Caco-2 (cell line): ENCODE measurements at regions not wholly inside any gene's neighbourhood (a gene's known extent, or its start where the extent isn't known, plus 50 kb on each side); places are given as distances from the start of the nearest gene placed in this dataset.

Source experiments
- BruUV-seq: library from RNA; stranded (reverse); fragments of 400-500 nt; replicated peaks from 2 replicates; lab custom pipeline; 2021; lab: Mats Ljungman, UMichigan
- CTCF ChIA-PET: fragments of 300-600 bp; sonication (Branson Sonifier 250); formaldehyde crosslinking; loops from one replicate; lab custom pipeline; 2022; ENCODE audit warnings: antibody characterized with exemption; lab: Charles Lee
- POLR2A ChIA-PET: fragments of 300-600 bp; sonication (Branson Sonifier 250); formaldehyde crosslinking; loops from one replicate; lab custom pipeline; 2022; ENCODE audit warnings: antibody characterized with exemption; lab: Charles Lee
- DNase-seq, 2 experiments: peaks; one replicate each; pipeline versions ENCODE4 v3.0.0 to v3.0.0-alpha.2; 2020 to 2022
- H3K27me3 ChIP-seq: replicated peaks from 2 replicates; pipeline ENCODE4 v1.6.0; 2011; ENCODE audit warnings: low read length; ENCODE audit not compliant: control insufficient read depth, insufficient read depth
- H3K36me3 ChIP-seq: 2 replicates; pipeline ENCODE4 v1.5.1; 2011; ENCODE audit warnings: low read length; ENCODE audit not compliant: control insufficient read depth, insufficient read depth
- H3K4me1 ChIP-seq: fragments of 250-450 bp; sonication (Bioruptor Pico); 2 replicates; pipeline ENCODE4 v1.5.1; 2020; ENCODE audit warnings: mild to moderate bottlenecking
- H3K4me3 ChIP-seq: 2 replicates; pipeline ENCODE4 v1.5.1; 2011; ENCODE audit warnings: low read depth, mild to moderate bottlenecking, control low read depth, low read length
- H3K9me3 ChIP-seq: fragments of 250-450 bp; sonication (Bioruptor Pico); 2 replicates; pipeline ENCODE4 v1.5.1; 2020; ENCODE audit warnings: mild to moderate bottlenecking, moderate library complexity
- H3K27ac Mint-ChIP-seq: one replicate; pipeline ENCODE4 v1.8.0; 2022; ENCODE audit warnings: mixed read lengths; ENCODE audit not compliant: unreplicated experiment
- H3K27me3 Mint-ChIP-seq: one replicate; pipeline ENCODE4 v1.8.0; 2022; ENCODE audit warnings: mixed read lengths; ENCODE audit not compliant: insufficient read depth, unreplicated experiment
- H3K36me3 Mint-ChIP-seq: one replicate; pipeline ENCODE4 v1.8.0; 2022; ENCODE audit warnings: mild to moderate bottlenecking, mixed read lengths; ENCODE audit not compliant: insufficient read depth, unreplicated experiment
- H3K4me1 Mint-ChIP-seq: one replicate; pipeline ENCODE4 v1.8.0; 2022; ENCODE audit warnings: low read depth, mixed read lengths; ENCODE audit not compliant: unreplicated experiment
- H3K4me3 Mint-ChIP-seq: one replicate; pipeline ENCODE4 v1.8.0; 2022; ENCODE audit warnings: mild to moderate bottlenecking, moderate library complexity, mixed read lengths; ENCODE audit not compliant: unreplicated experiment
- H3K9me3 Mint-ChIP-seq: one replicate; pipeline ENCODE4 v1.8.0; 2022; ENCODE audit warnings: mixed read lengths; ENCODE audit not compliant: unreplicated experiment
- CTCF ChIP-seq, 2 experiments: fragments of 200-600 bp in 1 of 2; IDR thresholded peaks; 1 replicate in 1 of 2; 2 replicates in 1 of 2; pipeline versions ENCODE4 v1.5.1 to v1.8.0; 2011 to 2022; ENCODE audit warnings: antibody characterized with exemption in 1 of 2, control low read depth in 1 of 2, inconsistent platforms in 1 of 2, low read depth in 1 of 2, low read length in 1 of 2, mild to moderate bottlenecking in 1 of 2, moderate library complexity in 1 of 2; ENCODE audit not compliant: insufficient read depth in 1 of 2, severe bottlenecking in 1 of 2, unreplicated experiment in 1 of 2
- intact Hi-C: fragments of 100-400 bp; cut with micrococcal nuclease; formaldehyde crosslinking; loops from one replicate; pipeline ENCODE4 v1.10.0; 2022; ENCODE audit not compliant: unreplicated experiment

- Histone ChIP-seq H3K27me3 (no peaks in the 10 kb centered on the region), H3K4me3 (no peak overlapping the region), H3K9me3 (no peaks in the 10 kb centered on the region), H3K36me3 (no peaks in the 10 kb centered on the region), H3K4me1 (peaks cover 82% of the 10 kb centered on the region)
- H3K4me3 Mint-ChIP-seq = no peak overlapping the region
- peak; percentile 35 to 46 for DNase-seq
- CTCF ChIA-PET = no interaction called here
- POLR2A ChIA-PET = no interaction called here
- no peaks in the 10 kb centered on the region for H3K27me3 Mint-ChIP-seq
- H3K4me1 Mint-ChIP-seq = peaks cover 20% of the 10 kb centered on the region
- no peaks in the 10 kb centered on the region for H3K9me3 Mint-ChIP-seq
- peak overlapping the region; percentile 97 for H3K27ac Mint-ChIP-seq
- intact Hi-C loops = loop anchor here (1.0 to 5.0 kb wide), 2 partner anchors 36 to 81 kb away; no protein-coding TSS in a partner anchor
- TF ChIP-seq CTCF (IDR thresholded peaks at IDR 0.05; ENCODE audit: insufficient read depth in 1 of 2, low read depth in 1 of 2, low read length in 1 of 2, severe bottlenecking in 1 of 2, unreplicated experiment in 1 of 2) = peak; percentile 20 to 22
- BruUV-seq = no TSS peak
- H3K36me3 Mint-ChIP-seq = peaks cover 18% of the 10 kb centered on the region
Measured at GRCh38 chr18:49728542-49728941, 84.8 kb downstream of the ACAA2 start.

- BruUV-seq = no TSS peak
- H3K27me3 Mint-ChIP-seq = no peaks in the 10 kb centered on the region
Measured at GRCh38 chr18:49727816-49728215, 85.5 kb downstream of the ACAA2 start.

GRCh38 chr18:49726675-49726963 lies 86.7 kb downstream of the ACAA2 start:
- no peak overlapping the region for H3K4me3 Mint-ChIP-seq
- H3K36me3 Mint-ChIP-seq = peaks cover 18% of the 10 kb centered on the region
- H3K4me1 Mint-ChIP-seq = peaks cover 17% of the 10 kb centered on the region
- Histone ChIP-seq H3K4me1 (peaks cover 77% of the 10 kb centered on the region), H3K9me3 (no peaks in the 10 kb centered on the region), H3K27me3 (no peaks in the 10 kb centered on the region), H3K4me3 (no peak overlapping the region), H3K36me3 (no peaks in the 10 kb centered on the region)
- ChIA-PET POLR2A (interaction anchor here (1.1 kb wide), 1 partner anchor 166 kb away, joined by 3 read pairs; no protein-coding TSS in a partner anchor), CTCF (interaction anchor here (0.5 to 1.3 kb wide), 4 partner anchors 37 to 233 kb away, joined by 3 read pairs; no protein-coding TSS in a partner anchor)
- intact Hi-C loops = loop anchor here (5.0 kb wide), 1 partner anchor 34 kb away; no protein-coding TSS in a partner anchor
- H3K27me3 Mint-ChIP-seq = no peaks in the 10 kb centered on the region
- H3K27ac Mint-ChIP-seq = peak overlapping the region; percentile 95
- BruUV-seq = TSS peak; percentile 97
- no peak for DNase-seq
- TF ChIP-seq CTCF (IDR thresholded peaks at IDR 0.05; ENCODE audit: insufficient read depth in 1 of 2, low read depth in 1 of 2, low read length in 1 of 2, severe bottlenecking in 1 of 2, unreplicated experiment in 1 of 2) = no peak
- no peaks in the 10 kb centered on the region for H3K9me3 Mint-ChIP-seq

More at GRCh38 chr18:49727816-49728215, 85.5 kb downstream of the ACAA2 start:
- Mint-ChIP-seq H3K4me3 (no peak overlapping the region), H3K27ac (no peak overlapping the region), H3K4me1 (peaks cover 21% of the 10 kb centered on the region), H3K9me3 (no peaks in the 10 kb centered on the region), H3K36me3 (peaks cover 18% of the 10 kb centered on the region)
- ChIA-PET CTCF (no interaction called here), POLR2A (no interaction called here)
- H3K4me3 ChIP-seq = no peak overlapping the region
- H3K27me3 ChIP-seq = no peaks in the 10 kb centered on the region
- no peak for DNase-seq
- no peak for TF ChIP-seq CTCF (IDR thresholded peaks at IDR 0.05; ENCODE audit: insufficient read depth in 1 of 2, low read depth in 1 of 2, low read length in 1 of 2, severe bottlenecking in 1 of 2, unreplicated experiment in 1 of 2)
- peaks cover 82% of the 10 kb centered on the region for H3K4me1 ChIP-seq
- no peaks in the 10 kb centered on the region for H3K9me3 ChIP-seq
- intact Hi-C loops = loop anchor here (1.0 to 5.0 kb wide), 2 partner anchors 36 to 81 kb away; no protein-coding TSS in a partner anchor
- H3K36me3 ChIP-seq = no peaks in the 10 kb centered on the region
